H9 (cell line): ENCODE measurements at regions not wholly inside any gene's neighbourhood (a gene's known extent, or its start where the extent isn't known, plus 50 kb on each side); places are given as distances from the start of the nearest gene placed in this dataset.

Source experiments
- DNase-seq: peaks from one replicate; pipeline ENCODE4 v3.0.0-alpha.2; 2017
- H2AFZ ChIP-seq: one replicate; pipeline ENCODE4 v1.6.1; 2013; ENCODE audit warnings: mild to moderate bottlenecking, low read length, control low read depth, moderate library complexity
- H2AK5ac ChIP-seq: 2 replicates; pipeline ENCODE4 v1.6.1; 2013; ENCODE audit warnings: low read length, control low read depth, mixed read lengths; ENCODE audit not compliant: insufficient read length
- H2BK120ac ChIP-seq: one replicate; pipeline ENCODE4 v1.6.1; 2013; ENCODE audit warnings: low read depth, mild to moderate bottlenecking, low read length, control low read depth, inconsistent platforms; ENCODE audit not compliant: poor library complexity, severe bottlenecking
- H2BK12ac ChIP-seq: 2 replicates; pipeline ENCODE4 v1.6.1; 2013; ENCODE audit warnings: low read length, control low read depth, mixed read lengths, low read depth; ENCODE audit not compliant: insufficient read length
- H2BK15ac ChIP-seq: 2 replicates; pipeline ENCODE4 v1.6.1; 2013; ENCODE audit warnings: low read depth, low read length, control low read depth
- H2BK20ac ChIP-seq: one replicate; pipeline ENCODE4 v1.6.1; 2013; ENCODE audit warnings: low read depth, mild to moderate bottlenecking, low read length, control low read depth, inconsistent platforms; ENCODE audit not compliant: poor library complexity, severe bottlenecking
- H2BK5ac ChIP-seq: 2 replicates; pipeline ENCODE4 v1.6.1; 2013; ENCODE audit warnings: low read length, control low read depth, mixed read lengths; ENCODE audit not compliant: insufficient read length
- H3K14ac ChIP-seq: 2 replicates; pipeline ENCODE4 v1.6.1; 2013; ENCODE audit warnings: low read length, control low read depth; ENCODE audit not compliant: insufficient read depth
- H3K18ac ChIP-seq: 2 replicates; pipeline ENCODE4 v1.6.1; 2013; ENCODE audit warnings: low read depth, mild to moderate bottlenecking, mixed read lengths, low read length, control low read depth; ENCODE audit not compliant: insufficient read length
- H3K23ac ChIP-seq: 2 replicates; pipeline ENCODE4 v1.6.1; 2013; ENCODE audit warnings: low read length, control low read depth, mixed read lengths, low read depth; ENCODE audit not compliant: insufficient read length
- H3K23me2 ChIP-seq: 2 replicates; pipeline ENCODE4 v1.6.1; 2013; ENCODE audit warnings: low read depth, mild to moderate bottlenecking, mixed read lengths, low read length, control low read depth; ENCODE audit not compliant: insufficient read length, poor library complexity, severe bottlenecking
- H3K27ac ChIP-seq: 2 replicates; pipeline ENCODE4 v1.5.1; 2013; ENCODE audit warnings: low read length, control low read depth, mixed read lengths, low read depth; ENCODE audit not compliant: insufficient read length
- H3K27me3 ChIP-seq: 2 replicates; pipeline ENCODE4 v1.6.1; 2013; ENCODE audit warnings: low read length, control low read depth, inconsistent platforms; ENCODE audit not compliant: insufficient read depth
- H3K4ac ChIP-seq: 2 replicates; pipeline ENCODE4 v1.6.1; 2013; ENCODE audit warnings: low read depth, mild to moderate bottlenecking, control low read depth, inconsistent platforms, low read length, moderate library complexity
- H3K4me1 ChIP-seq: 2 replicates; pipeline ENCODE4 v1.6.1; 2013; ENCODE audit warnings: low read length, control low read depth, inconsistent platforms; ENCODE audit not compliant: insufficient read depth
- H3K4me2 ChIP-seq: 2 replicates; pipeline ENCODE4 v1.6.1; 2013; ENCODE audit warnings: low read length, control low read depth, mixed read lengths; ENCODE audit not compliant: insufficient read length, insufficient read depth
- H3K56ac ChIP-seq: 2 replicates; pipeline ENCODE4 v1.6.1; 2013; ENCODE audit warnings: low read depth, mild to moderate bottlenecking, mixed read lengths, low read length, control low read depth; ENCODE audit not compliant: insufficient read length
- H3K79me1 ChIP-seq: 2 replicates; pipeline ENCODE4 v1.6.1; 2013; ENCODE audit warnings: low read depth, mild to moderate bottlenecking, moderate library complexity, low read length, control low read depth, inconsistent platforms; ENCODE audit not compliant: insufficient read depth, poor library complexity, severe bottlenecking
- H3K79me2 ChIP-seq: 2 replicates; pipeline ENCODE4 v1.6.1; 2013; ENCODE audit warnings: low read length, control low read depth, inconsistent platforms; ENCODE audit not compliant: insufficient read depth
- H3K9ac ChIP-seq: 2 replicates; pipeline ENCODE4 v1.6.1; 2013; ENCODE audit warnings: low read length, control low read depth, mixed read lengths; ENCODE audit not compliant: insufficient read length; ENCODE audit errors: extremely low read depth
- H3K9me3 ChIP-seq: one replicate; pipeline ENCODE4 v1.6.1; 2013; ENCODE audit warnings: low read depth, low read length, inconsistent platforms; ENCODE audit not compliant: control insufficient read depth
- H3T11ph ChIP-seq: one replicate; pipeline ENCODE4 v1.6.1; 2013; ENCODE audit warnings: mild to moderate bottlenecking, low read length, control low read depth, inconsistent platforms
- H4K20me1 ChIP-seq: one replicate; pipeline ENCODE4 v1.6.1; 2013; ENCODE audit not compliant: control insufficient read depth, insufficient read length, insufficient read depth
- H4K5ac ChIP-seq: 2 replicates; pipeline ENCODE4 v1.6.1; 2013; ENCODE audit warnings: low read depth, mild to moderate bottlenecking, mixed read lengths, low read length, control low read depth; ENCODE audit not compliant: insufficient read length
- H4K8ac ChIP-seq: replicated peaks from 2 replicates; pipeline ENCODE4 v1.6.1; 2013; ENCODE audit warnings: low read length, control low read depth, mixed read lengths, low read depth; ENCODE audit not compliant: insufficient read length
- H4K91ac ChIP-seq: 2 replicates; pipeline ENCODE4 v1.6.1; 2013; ENCODE audit warnings: low read depth, mild to moderate bottlenecking, moderate library complexity, mixed read lengths, low read length, control low read depth; ENCODE audit not compliant: insufficient read length
- H3K27ac Mint-ChIP-seq, 3 experiments: 2 replicates in 2 of 3; 3 replicates in 1 of 3; pipeline ENCODE4 v1.8.0; 2020 to 2021; ENCODE audit warnings: mixed read lengths in 3 of 3, mild to moderate bottlenecking in 1 of 3, moderate library complexity in 1 of 3
- H3K27me3 Mint-ChIP-seq: 2 replicates; pipeline ENCODE4 v1.8.0; 2021; ENCODE audit warnings: low read depth, mild to moderate bottlenecking, moderate library complexity, mixed read lengths
- H3K36me3 Mint-ChIP-seq, 3 experiments: 2 replicates in 2 of 3; 3 replicates in 1 of 3; pipeline ENCODE4 v1.8.0; 2020 to 2021; ENCODE audit warnings: low read depth in 3 of 3, mixed read lengths in 3 of 3; ENCODE audit not compliant: insufficient read depth in 1 of 3
- H3K4me1 Mint-ChIP-seq, 2 experiments: 2 replicates each; pipeline ENCODE4 v1.8.0; 2020; ENCODE audit warnings: mixed read lengths in 2 of 2
- H3K4me3 Mint-ChIP-seq, 2 experiments: 2 replicates in 1 of 2; 3 replicates in 1 of 2; pipeline ENCODE4 v1.8.0; 2020 to 2021; ENCODE audit warnings: mild to moderate bottlenecking in 2 of 2, mixed read lengths in 2 of 2, moderate library complexity in 1 of 2
- H3K9me3 Mint-ChIP-seq, 2 experiments: 2 replicates in 1 of 2; 3 replicates in 1 of 2; pipeline ENCODE4 v1.8.0; 2020; ENCODE audit warnings: mild to moderate bottlenecking in 2 of 2, mixed read lengths in 2 of 2, moderate library complexity in 1 of 2
- WGBS: extraction: QIAGEN DNeasy Blood & Tissue Kit; methylation state at CpG from one replicate; pipeline ENCODE4 v1.1.7; 2013; ENCODE audit warnings: missing lambda C conversion rate, low lambda C conversion rate, mixed read lengths; ENCODE audit not compliant: insufficient read length; ENCODE audit errors: extremely low coverage; 5-methylcytosine and 5-hydroxymethylcytosine counted together
- TF ChIP-seq, protein P1 (sequence below): fragments of 200-600 bp; sonication (generic); conservative IDR thresholded peaks from 3 replicates; pipeline ENCODE4 v1.8.0; 2021; ENCODE audit warnings: antibody characterized with exemption, mild to moderate bottlenecking

DNA sequence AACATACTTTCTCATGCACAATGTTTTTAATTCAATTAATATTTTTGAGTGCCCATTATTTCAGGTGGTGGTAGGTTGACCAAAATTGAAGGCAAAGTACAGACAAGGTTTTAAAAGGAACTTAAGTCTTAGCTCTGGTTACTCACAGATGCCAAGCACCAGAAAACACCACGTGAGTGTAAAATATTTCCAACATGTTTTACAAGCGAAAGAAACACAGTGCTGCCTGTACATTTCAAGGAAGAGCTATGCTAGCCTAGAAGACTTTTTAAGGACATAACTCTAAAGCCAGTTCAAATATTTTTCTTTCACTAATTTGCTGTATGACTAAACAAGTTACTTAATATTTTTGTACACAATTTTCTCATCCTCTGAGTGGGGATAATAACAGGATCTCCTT, 736.4 kb upstream of the GOT2 start:
- H2BK15ac ChIP-seq, result no peak overlapping the region
- H3K79me1 ChIP-seq, result no peaks in the 10 kb centered on the region
- H2BK20ac ChIP-seq, result no peak overlapping the region
- no peaks in the 10 kb centered on the region for H3K27me3 Mint-ChIP-seq
- no peak overlapping the region for H2BK5ac ChIP-seq
- no peak overlapping the region for H2AK5ac ChIP-seq
- no peak overlapping the region for H3T11ph ChIP-seq
- no peaks in the 10 kb centered on the region for H3K79me2 ChIP-seq
- no peaks in the 10 kb centered on the region for H3K4me1 Mint-ChIP-seq
- no peak overlapping the region for H4K91ac ChIP-seq
- H3K4me3 Mint-ChIP-seq, result no peak overlapping the region
- H4K5ac ChIP-seq, result no peak overlapping the region
- no peak overlapping the region for H4K8ac ChIP-seq
- DNase-seq, result no peak
- no peak overlapping the region for H3K14ac ChIP-seq
- H2AFZ ChIP-seq, result no peak overlapping the region
- H3K4me2 ChIP-seq, result no peak overlapping the region
- no peak overlapping the region for H2BK12ac ChIP-seq
- H3K23ac ChIP-seq, result no peak overlapping the region
- no peaks in the 10 kb centered on the region for H3K4me1 ChIP-seq
- H3K18ac ChIP-seq, result no peak overlapping the region
- H3K27ac Mint-ChIP-seq, result no peak overlapping the region
- H3K4ac ChIP-seq, result no peak overlapping the region
- H3K27me3 ChIP-seq, result no peaks in the 10 kb centered on the region
- TF ChIP-seq, protein P1, sequence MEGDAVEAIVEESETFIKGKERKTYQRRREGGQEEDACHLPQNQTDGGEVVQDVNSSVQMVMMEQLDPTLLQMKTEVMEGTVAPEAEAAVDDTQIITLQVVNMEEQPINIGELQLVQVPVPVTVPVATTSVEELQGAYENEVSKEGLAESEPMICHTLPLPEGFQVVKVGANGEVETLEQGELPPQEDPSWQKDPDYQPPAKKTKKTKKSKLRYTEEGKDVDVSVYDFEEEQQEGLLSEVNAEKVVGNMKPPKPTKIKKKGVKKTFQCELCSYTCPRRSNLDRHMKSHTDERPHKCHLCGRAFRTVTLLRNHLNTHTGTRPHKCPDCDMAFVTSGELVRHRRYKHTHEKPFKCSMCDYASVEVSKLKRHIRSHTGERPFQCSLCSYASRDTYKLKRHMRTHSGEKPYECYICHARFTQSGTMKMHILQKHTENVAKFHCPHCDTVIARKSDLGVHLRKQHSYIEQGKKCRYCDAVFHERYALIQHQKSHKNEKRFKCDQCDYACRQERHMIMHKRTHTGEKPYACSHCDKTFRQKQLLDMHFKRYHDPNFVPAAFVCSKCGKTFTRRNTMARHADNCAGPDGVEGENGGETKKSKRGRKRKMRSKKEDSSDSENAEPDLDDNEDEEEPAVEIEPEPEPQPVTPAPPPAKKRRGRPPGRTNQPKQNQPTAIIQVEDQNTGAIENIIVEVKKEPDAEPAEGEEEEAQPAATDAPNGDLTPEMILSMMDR, result no peak
- WGBS, result no CpG with 5 or more reads among the region's 2 CpGs
- no peaks in the 10 kb centered on the region for H3K36me3 Mint-ChIP-seq
- no peaks in the 10 kb centered on the region for H3K9me3 ChIP-seq
- H3K27ac ChIP-seq, result no peak overlapping the region
- H3K23me2 ChIP-seq, result no peaks in the 10 kb centered on the region
- H3K9ac ChIP-seq, result no peak overlapping the region
- H3K56ac ChIP-seq, result no peak overlapping the region
- H4K20me1 ChIP-seq, result no peaks in the 10 kb centered on the region
- H2BK120ac ChIP-seq, result no peak overlapping the region
- H3K9me3 Mint-ChIP-seq, result no peaks in the 10 kb centered on the region
